Anterior cingulate cortex (tissue), 58 donors: ENCODE measurements at regions not wholly inside any gene's neighbourhood (a gene's known extent, or its start where the extent isn't known, plus 50 kb on each side); places are given as distances from the start of the nearest gene placed in this dataset.
A peak's percentile ranks its signal among the peaks of the same experiment; 100 is the strongest.
"Not testable (repeated sequence)": the region's sequence is repeated elsewhere in the genome, so short reads cannot be mapped to it uniquely, and the experiment has no call there.

Experiments
- DNase-seq, 58 donors: peaks; one replicate each; lab custom pipeline; 2025; lab: John Stamatoyannopoulos, UW

DNA sequence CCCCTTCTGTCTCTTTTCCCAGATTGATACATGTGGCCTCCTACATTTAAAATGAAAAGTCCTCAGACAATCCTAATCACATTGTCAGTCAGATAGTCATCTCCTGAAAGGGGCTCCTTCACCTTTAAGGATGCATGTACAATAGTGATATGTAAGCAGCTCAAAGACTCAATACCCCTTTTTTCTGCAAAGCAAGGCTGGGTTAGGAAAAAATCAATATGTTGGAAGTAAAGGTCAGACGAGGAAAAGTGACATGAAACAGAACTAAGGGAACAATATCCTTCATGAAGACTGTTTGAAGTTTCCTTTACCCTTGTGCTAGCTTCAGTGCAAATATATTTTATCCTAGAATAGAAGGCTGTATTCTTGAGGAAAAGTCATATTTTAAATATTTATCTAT lies 539.3 kb downstream of the NR2F2 start:
- DNase-seq, result no peak

DNA sequence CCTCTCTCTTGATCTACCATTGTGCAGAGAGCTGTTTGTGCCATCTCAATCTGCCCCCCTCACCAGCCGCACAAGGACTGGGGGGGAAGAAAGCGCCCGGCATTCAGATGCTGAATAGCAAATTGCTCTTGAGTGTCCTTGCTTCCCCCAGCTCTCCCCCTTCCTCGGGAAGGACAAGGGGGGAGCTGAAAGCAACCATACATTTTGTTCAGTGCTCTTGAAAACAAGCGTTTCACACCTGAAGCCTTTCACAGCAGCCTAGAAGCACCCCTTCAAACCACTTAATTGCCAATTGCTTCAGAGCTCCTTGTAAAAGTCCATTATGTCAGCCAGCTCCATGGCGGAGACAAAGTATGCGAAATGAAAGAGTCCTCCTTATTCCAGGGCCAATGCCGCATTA lies 540.1 kb downstream of the NR2F2 start:
- no peak for DNase-seq

- DNase-seq, result not testable (repeated sequence)
Observed at GRCh38 chr15:96877442-96877841, 546.9 kb downstream of the NR2F2 start.

- DNase-seq, result no peak
Observed at GRCh38 chr15:96878129-96878528, 547.6 kb downstream of the NR2F2 start.

GRCh38 chr15:96882121-96882772 lies 551.7 kb downstream of the NR2F2 start:
- DNase-seq, result no peak

GRCh38 chr15:96887730-96888129 lies 557.2 kb downstream of the NR2F2 start:
- no peak for DNase-seq

GRCh38 chr15:96888764-96889163 lies 558.3 kb downstream of the NR2F2 start:
- no peak for DNase-seq

GRCh38 chr15:96889734-96890480 lies 559.4 kb downstream of the NR2F2 start:
- no peak for DNase-seq

- no peak for DNase-seq
Observed at GRCh38 chr15:96891046-96891445, 560.5 kb downstream of the NR2F2 start.

DNA sequence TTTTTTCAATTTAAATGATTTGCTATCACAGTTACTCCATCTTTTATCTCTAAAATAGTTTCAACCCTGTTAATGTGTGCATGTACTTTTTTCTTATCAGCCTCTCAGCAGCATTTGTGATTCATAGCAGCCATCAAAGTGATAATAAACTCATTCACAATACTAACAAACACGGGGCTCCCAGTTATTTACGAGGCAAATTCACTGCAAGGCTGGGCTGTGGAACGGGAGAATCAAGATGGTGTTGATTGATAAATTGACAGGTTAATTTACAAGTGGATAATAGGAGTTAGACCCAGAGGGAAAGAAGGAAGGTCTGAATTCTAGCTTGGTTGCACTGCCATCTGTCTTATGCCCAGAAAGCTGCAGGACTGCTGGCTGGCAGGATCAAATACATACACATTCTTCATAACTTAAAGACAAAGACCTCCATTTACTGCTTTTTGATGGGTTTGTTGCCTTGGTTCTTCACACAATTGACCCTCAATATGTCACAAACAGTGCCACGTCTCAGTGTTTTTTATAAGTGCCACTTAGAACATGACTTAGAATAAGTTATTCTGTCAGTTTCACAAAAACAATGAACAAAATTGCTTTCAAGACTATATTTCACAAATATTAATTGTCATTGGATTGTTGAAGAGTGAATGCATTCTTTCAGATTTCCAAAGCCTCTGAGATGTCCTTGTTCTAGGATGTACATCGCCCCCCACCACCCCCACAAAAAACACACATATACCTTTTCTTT lies 562.8 kb downstream of the NR2F2 start:
- peak in 7 of 58 donors; percentile 0 to 8 (median 1) for DNase-seq

GRCh38 chr15:96894659-96895058 lies 564.2 kb downstream of the NR2F2 start:
- DNase-seq, result no peak

- DNase-seq, result no peak
Observed at GRCh38 chr15:96896766-96897165, 566.3 kb downstream of the NR2F2 start.

- DNase-seq, result no peak
Observed at GRCh38 chr15:96914081-96914480, 583.6 kb downstream of the NR2F2 start.

GRCh38 chr15:96916750-96917149 lies 586.2 kb downstream of the NR2F2 start:
- no peak for DNase-seq

DNA sequence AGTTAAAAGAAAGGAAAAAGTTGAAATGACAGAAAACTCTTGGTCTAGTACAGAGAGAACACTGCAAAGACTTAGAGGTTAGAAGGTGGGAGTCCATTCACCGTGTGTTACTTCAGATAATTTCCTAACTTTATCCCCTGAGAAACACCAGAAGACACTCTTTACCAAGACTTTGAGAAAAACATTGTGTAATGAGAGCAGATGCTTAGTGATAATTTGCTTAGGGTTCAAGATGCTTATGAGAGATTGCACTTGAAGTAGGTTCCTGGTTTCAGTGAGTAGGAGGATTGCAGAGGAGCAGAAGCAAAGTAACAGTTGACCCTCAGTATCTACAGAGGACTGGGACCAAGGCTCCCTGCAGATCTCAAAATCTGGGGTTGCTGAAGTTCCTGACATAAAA lies 594.1 kb downstream of the NR2F2 start:
- no peak for DNase-seq

- no peak for DNase-seq
Observed at GRCh38 chr15:96947296-96948229, 617.1 kb downstream of the NR2F2 start.

DNA sequence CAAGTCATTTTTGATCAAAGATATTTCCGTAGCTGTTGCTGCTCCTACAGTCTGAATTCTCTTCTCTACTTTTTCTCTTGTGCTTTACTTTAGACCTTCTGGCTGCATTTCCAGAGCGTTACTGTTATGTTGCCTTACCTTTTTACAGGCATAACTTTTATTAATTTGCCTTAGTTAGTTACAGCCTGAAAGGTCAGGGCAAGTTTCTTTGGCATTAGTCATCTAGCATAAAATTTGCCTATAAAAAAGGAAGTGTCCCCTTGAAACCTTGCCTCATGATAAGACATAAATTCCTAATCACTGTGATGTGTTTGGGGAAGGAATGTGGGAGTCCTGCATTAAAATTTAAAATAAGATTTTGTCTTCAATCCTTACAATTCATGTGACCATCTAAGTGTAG lies 618.5 kb downstream of the NR2F2 start:
- DNase-seq, result no peak

GRCh38 chr15:96958721-96959120 lies 628.2 kb downstream of the NR2F2 start:
- no peak for DNase-seq

DNA sequence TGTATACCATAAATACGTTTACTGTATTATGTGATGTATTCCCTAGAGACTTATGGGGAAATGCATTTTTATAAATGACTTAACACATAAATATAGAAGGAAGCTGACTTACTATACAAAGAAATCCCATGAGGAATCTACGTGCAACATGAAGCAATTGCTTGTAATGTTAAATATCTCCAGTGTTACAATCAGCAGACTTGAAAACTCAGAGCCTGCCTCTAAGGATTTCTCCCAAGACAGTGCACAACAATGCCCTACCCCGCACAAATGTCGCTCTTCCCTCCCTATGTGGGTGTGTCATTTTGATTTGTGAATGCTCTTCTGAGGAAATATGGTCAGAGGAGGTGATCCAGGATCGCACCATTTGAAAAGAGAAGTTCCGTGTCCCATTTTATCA lies 629.0 kb downstream of the NR2F2 start:
- DNase-seq, result no peak

DNA sequence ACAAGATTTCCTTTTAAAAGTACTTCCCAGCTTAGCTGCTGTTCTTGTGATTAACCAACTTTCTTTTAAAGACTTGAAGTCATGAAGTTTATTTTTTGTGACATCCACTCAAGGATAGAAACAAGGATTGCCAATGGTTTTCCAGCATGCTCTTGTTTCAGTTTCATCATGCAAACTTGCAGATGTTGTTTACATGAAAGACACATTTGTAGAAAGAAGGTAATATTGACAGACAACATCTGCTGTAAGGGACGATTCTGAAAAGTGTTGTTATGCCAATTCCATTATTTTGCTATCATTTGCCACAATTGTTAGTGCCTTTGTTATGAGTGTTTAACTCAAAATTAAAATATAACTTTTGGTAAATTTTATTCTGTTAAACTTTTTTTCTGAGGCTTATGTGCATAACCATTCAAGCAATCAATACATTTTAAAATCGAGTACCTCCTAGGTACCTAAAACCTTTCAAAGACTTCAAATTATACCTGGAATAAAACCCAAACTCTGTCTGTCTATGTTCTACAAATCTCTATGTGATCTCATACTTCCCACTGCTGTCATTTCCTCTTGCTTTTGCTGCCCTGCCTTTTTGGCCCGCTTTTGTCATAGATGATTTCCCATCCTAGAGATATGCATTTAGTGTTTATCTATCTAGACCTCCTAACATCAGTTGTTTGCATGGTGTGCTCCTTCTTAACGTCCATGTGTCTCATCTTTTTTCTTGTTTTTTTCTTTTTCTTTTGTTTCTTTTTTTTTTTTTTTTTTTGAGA lies 630.4 kb downstream of the NR2F2 start:
- DNase-seq, result no peak
